Upper lobe of left lung (tissue), 6 donors: ENCODE measurements at regions not wholly inside any gene's neighbourhood (a gene's known extent, or its start where the extent isn't known, plus 50 kb on each side); places are given as distances from the start of the nearest gene placed in this dataset.

Experiments used
- ATAC-seq, 2 donors: fragments of 200-7000 bp; cut with Tn5 transposase; one replicate each; pipeline ENCODE4 v1.9.1; 2022; ENCODE audit warnings: mild to moderate bottlenecking in 2 of 2, moderate library complexity in 2 of 2; ENCODE audit not compliant: low FRiP score in 2 of 2
- DNase-seq, 2 donors: peaks; one replicate each; pipeline ENCODE4 v3.0.0-alpha.2; 2019 to 2020
- H3K27ac ChIP-seq, 4 donors: fragments of 200-600 bp; sonication (generic); one replicate each; pipeline ENCODE4 v1.5.1; 2016 to 2019
- H3K27me3 ChIP-seq, 4 donors: fragments of 200-600 bp; sonication (generic); one replicate each; pipeline ENCODE4 v1.5.1; 2017 to 2019
- H3K36me3 ChIP-seq, 4 donors: fragments of 200-600 bp; sonication (generic); one replicate each; pipeline ENCODE4 v1.5.1; 2016 to 2019
- H3K4me1 ChIP-seq, 4 donors: fragments of 200-600 bp; sonication (generic); one replicate each; pipeline ENCODE4 v1.5.1; 2018 to 2019
- H3K4me3 ChIP-seq, 4 donors: fragments of 200-600 bp; sonication (generic); one replicate each; pipeline ENCODE4 v1.5.1; 2017 to 2019; ENCODE audit warnings: mild to moderate bottlenecking in 2 of 4, moderate library complexity in 1 of 4
- H3K9me3 ChIP-seq, 4 donors: fragments of 200-600 bp; sonication (generic); one replicate each; pipeline ENCODE4 v1.5.1; 2018 to 2019
- CTCF ChIP-seq, 6 experiments: fragments of 450-650 bp in 4 of 6; fragments of 200-600 bp in 2 of 6; sonication (generic) in 2 of 6; IDR thresholded peaks; one replicate each; pipeline ENCODE4 v1.5.1; 2016 to 2019; ENCODE audit warnings: antibody characterized with exemption in 6 of 6
- EP300 ChIP-seq, 4 donors: sonication (generic); formaldehyde crosslinking; IDR thresholded peaks; one replicate each; pipeline ENCODE4 v1.5.1; 2017; ENCODE audit warnings: antibody characterized with exemption in 4 of 4, control low read depth in 2 of 4
- POLR2A ChIP-seq, 4 donors: fragments of 450-650 bp; IDR thresholded peaks; one replicate each; pipeline ENCODE4 v1.5.1; 2016 to 2017; ENCODE audit warnings: antibody characterized with exemption in 4 of 4, mild to moderate bottlenecking in 2 of 4
- POLR2AphosphoS5 ChIP-seq, 2 donors: sonication (generic); formaldehyde crosslinking; IDR thresholded peaks; one replicate each; pipeline ENCODE4 v1.5.1; 2017; ENCODE audit warnings: antibody characterized with exemption in 2 of 2
- WGBS, 2 donors: methylation state at CpG; one replicate each; pipeline ENCODE4 v1.1.5; 2017 to 2018; 5-methylcytosine and 5-hydroxymethylcytosine counted together
- donor health status: DM: no; HTN: no; CAD: no; lungs with moderate emphysema.
- donor health status: DM: no; HTN: yes; CAD: no; lungs with severe emphysema.

DNA sequence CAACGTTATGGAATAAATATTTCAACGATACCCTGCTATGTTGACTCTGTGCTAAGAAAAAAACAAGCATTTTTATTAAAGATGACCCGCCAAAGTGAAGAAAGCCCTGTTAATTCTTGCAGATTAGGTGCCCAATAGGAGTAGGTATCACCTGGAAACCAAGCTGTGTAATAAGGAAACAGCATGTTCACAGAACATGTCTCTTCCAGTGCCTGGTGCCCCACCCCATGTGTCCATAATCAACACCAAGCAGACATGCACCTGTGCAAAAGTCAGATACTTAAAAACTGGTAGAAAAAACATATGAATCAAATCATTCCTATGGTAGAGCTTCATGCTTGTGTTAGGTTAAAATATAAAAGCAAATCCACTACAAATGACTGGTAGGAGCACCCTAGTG is 327.1 kb downstream of the SHANK2 start:
- no peak for DNase-seq
- no peak overlapping the region for H3K4me3 ChIP-seq
- H3K36me3 ChIP-seq, result no peaks in the 10 kb centered on the region
- H3K27ac ChIP-seq, result no peak overlapping the region
- WGBS, 2 donors, result 78 to 89% methylated on average over 3 of the region's 3 CpGs
- no peaks in the 10 kb centered on the region for H3K27me3 ChIP-seq
- no peaks in the 10 kb centered on the region for H3K4me1 ChIP-seq
- H3K9me3 ChIP-seq, result peaks cover 10 to 19% (median 17%) of the 10 kb centered on the region in 4 donors
- TF ChIP-seq POLR2A (IDR thresholded peaks at IDR 0.05), result no peak
- no peak for TF ChIP-seq POLR2AphosphoS5 (IDR thresholded peaks at IDR 0.05)
- no peak for ATAC-seq

GRCh38 chr11:70926543-70927201 is 325.7 kb downstream of the SHANK2 start:
- ATAC-seq (no peak), DNase-seq (no peak)
- Histone ChIP-seq H3K4me3 (no peak overlapping the region), H3K4me1 (no peaks in the 10 kb centered on the region), H3K27me3 (no peaks in the 10 kb centered on the region), H3K9me3 (peaks cover 5 to 11% (median 9%) of the 10 kb centered on the region in 4 donors), H3K36me3 (no peaks in the 10 kb centered on the region), H3K27ac (no peak overlapping the region)
- TF ChIP-seq CTCF (IDR thresholded peaks at IDR 0.05) (no peak), POLR2AphosphoS5 (IDR thresholded peaks at IDR 0.05) (no peak), EP300 (IDR thresholded peaks at IDR 0.05) (no peak), POLR2A (IDR thresholded peaks at IDR 0.05) (no peak)
- 87 to 88% methylated on average over 14 of the region's 14 CpGs for WGBS, 2 donors

- no peaks in the 10 kb centered on the region for H3K9me3 ChIP-seq
- 67 to 68% methylated on average over 8 to 10 of the region's 10 CpGs for WGBS, 2 donors
- H3K27ac ChIP-seq, result no peak overlapping the region
Measured at GRCh38 chr11:70928854-70929598, 323.4 kb downstream of the SHANK2 start.

GRCh38 chr11:70930215-70930614 is 322.2 kb downstream of the SHANK2 start:
- WGBS, 2 donors, result 86 to 95% methylated on average over 3 of the region's 3 CpGs

More at GRCh38 chr11:70928854-70929598, 323.4 kb downstream of the SHANK2 start:
- Histone ChIP-seq H3K36me3 (no peaks in the 10 kb centered on the region), H3K4me3 (no peak overlapping the region), H3K27me3 (no peaks in the 10 kb centered on the region), H3K4me1 (no peaks in the 10 kb centered on the region)
- DNase-seq (no peak), ATAC-seq (no peak)
- TF ChIP-seq CTCF (IDR thresholded peaks at IDR 0.05) (no peak), POLR2A (IDR thresholded peaks at IDR 0.05) (no peak), EP300 (IDR thresholded peaks at IDR 0.05) (no peak), POLR2AphosphoS5 (IDR thresholded peaks at IDR 0.05) (no peak)

DNA sequence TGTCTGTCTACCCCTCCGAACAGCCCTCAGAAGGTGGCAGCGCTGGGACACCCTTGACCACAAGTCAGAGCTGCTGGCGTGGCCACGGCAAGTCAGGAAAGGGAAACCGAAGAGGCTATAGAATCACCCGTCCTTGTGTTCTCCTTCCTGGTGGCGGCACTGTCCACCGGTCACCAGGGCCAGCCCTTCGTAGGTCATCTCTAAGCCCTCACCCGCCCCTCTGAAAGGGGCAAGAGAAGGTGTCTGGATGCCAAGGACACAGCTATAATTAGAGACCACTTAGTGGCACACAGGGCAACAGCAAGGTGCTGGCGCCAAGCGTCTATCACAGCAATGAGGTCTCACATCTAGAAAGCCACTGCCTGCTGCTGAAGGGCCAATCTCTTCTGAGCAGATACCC is 320.9 kb downstream of the SHANK2 start:
- no peak overlapping the region for H3K4me3 ChIP-seq
- WGBS, 2 donors, result 77 to 86% methylated on average over 9 to 12 of the region's 12 CpGs
- H3K27me3 ChIP-seq, result no peaks in the 10 kb centered on the region
- ATAC-seq (no peak), DNase-seq (no peak)
- H3K4me1 ChIP-seq, result no peaks in the 10 kb centered on the region
- H3K36me3 ChIP-seq, result no peaks in the 10 kb centered on the region
- H3K9me3 ChIP-seq, result no peaks in the 10 kb centered on the region
- no peak for TF ChIP-seq POLR2A (IDR thresholded peaks at IDR 0.05)
- TF ChIP-seq POLR2AphosphoS5 (IDR thresholded peaks at IDR 0.05), result no peak
- no peak for TF ChIP-seq CTCF (IDR thresholded peaks at IDR 0.05)
- TF ChIP-seq EP300 (IDR thresholded peaks at IDR 0.05), result no peak
- H3K27ac ChIP-seq, result no peak overlapping the region

More at GRCh38 chr11:70930215-70930614, 322.2 kb downstream of the SHANK2 start:
- no peaks in the 10 kb centered on the region for H3K36me3 ChIP-seq
- H3K4me3 ChIP-seq, result no peak overlapping the region
- no peaks in the 10 kb centered on the region for H3K27me3 ChIP-seq
- DNase-seq (no peak), ATAC-seq (no peak)
- no peaks in the 10 kb centered on the region for H3K4me1 ChIP-seq
- no peak for TF ChIP-seq POLR2A (IDR thresholded peaks at IDR 0.05)
- TF ChIP-seq EP300 (IDR thresholded peaks at IDR 0.05), result no peak
- no peaks in the 10 kb centered on the region for H3K9me3 ChIP-seq
- H3K27ac ChIP-seq, result no peak overlapping the region
